GM21515 (cell line): ENCODE measurements at regions not wholly inside any gene's neighbourhood (a gene's known extent, or its start where the extent isn't known, plus 50 kb on each side); places are given as distances from the start of the nearest gene placed in this dataset.

Experiments
- ATAC-seq: cut with Tn5 transposase; IDR thresholded peaks from one replicate; pipeline ENCODE4 v1.9.1; 2021; ENCODE audit not compliant: unreplicated experiment

- ATAC-seq, result no peak
Observed at GRCh38 chr5:34582371-34582770, 73.8 kb upstream of the RAI14 start.

GRCh38 chr5:34583167-34583566, 73.0 kb upstream of the RAI14 start:
- no peak for ATAC-seq

- ATAC-seq, result no peak
Observed at GRCh38 chr5:34584165-34584564, 72.0 kb upstream of the RAI14 start.

GRCh38 chr5:34585601-34586104, 70.5 kb upstream of the RAI14 start:
- no peak for ATAC-seq

- no peak for ATAC-seq
Observed at GRCh38 chr5:34586117-34586885, 69.8 kb upstream of the RAI14 start.

- ATAC-seq, result no peak
Observed at GRCh38 chr5:34587355-34588241, 68.5 kb upstream of the RAI14 start.

- ATAC-seq, result no peak
Observed at GRCh38 chr5:34589832-34590231, 66.3 kb upstream of the RAI14 start.

GRCh38 chr5:34591723-34592122, 64.4 kb upstream of the RAI14 start:
- no peak for ATAC-seq

- ATAC-seq, result no peak
Observed at GRCh38 chr5:34597034-34598027, 58.8 kb upstream of the RAI14 start.

GRCh38 chr5:34598177-34598794, 57.8 kb upstream of the RAI14 start:
- no peak for ATAC-seq

- no peak for ATAC-seq
Observed at GRCh38 chr5:34599471-34600117, 56.5 kb upstream of the RAI14 start.

GRCh38 chr5:34600118-34600493, 56.0 kb upstream of the RAI14 start:
- ATAC-seq, result no peak

- no peak for ATAC-seq
Observed at GRCh38 chr5:34603378-34603777, 52.8 kb upstream of the RAI14 start.

GRCh38 chr5:34604119-34604675, 51.9 kb upstream of the RAI14 start:
- ATAC-seq, result no peak

- ATAC-seq, result no peak
Observed at GRCh38 chr5:34606101-34606500, 50.0 kb upstream of the RAI14 start.
